ENCODE measurements at regions not wholly inside any gene's neighbourhood (a gene's known extent, or its start where the extent isn't known, plus 50 kb on each side); places are given as distances from the start of the nearest gene placed in this dataset.

GRCh38 chr7:84631913-84632312 lies 437.3 kb upstream of the SEMA3A start:
- H3K27me3 ChIP-seq (ENCODE audit: control insufficient read depth, insufficient read depth, low read length): no peaks in the 10 kb centered on the region
- H3K27ac ChIP-seq (ENCODE audit: low read depth in 2 of 2, low read length in 2 of 2): no peak overlapping the region
- H3K9me3 ChIP-seq (ENCODE audit: control insufficient read depth in 2 of 3, insufficient read depth in 1 of 3, low read length in 3 of 3): peaks cover 0 to 2% (median 0%) of the 10 kb centered on the region in 3 donors
- intact Hi-C loops (cut with DNase I): no loop called here
- no peaks in the 10 kb centered on the region for H3K4me1 ChIP-seq (ENCODE audit: control insufficient read depth in 2 of 3, insufficient read depth in 2 of 3, low read depth in 1 of 3, low read length in 3 of 3)
- TF ChIP-seq CTCF (IDR thresholded peaks at IDR 0.05; ENCODE audit: borderline replicate concordance, extremely low read depth, insufficient read depth): no peak
- DNase-seq: no peak
- no peaks in the 10 kb centered on the region for H3K36me3 ChIP-seq (ENCODE audit: control insufficient read depth in 2 of 3, insufficient read depth in 3 of 3, low read length in 3 of 3)
- H3K4me3 ChIP-seq (ENCODE audit: low read length in 3 of 3): no peak overlapping the region
- no peak for FAIRE-seq
- no peak overlapping the region for H3K9ac ChIP-seq (ENCODE audit: low read length in 3 of 3)

GRCh38 chr7:84629640-84630318 lies 435.2 kb upstream of the SEMA3A start:
- Histone ChIP-seq H3K9ac (ENCODE audit: low read length in 3 of 3) (no peak overlapping the region), H3K27me3 (ENCODE audit: control insufficient read depth, insufficient read depth, low read length) (no peaks in the 10 kb centered on the region), H3K36me3 (ENCODE audit: control insufficient read depth in 2 of 3, insufficient read depth in 3 of 3, low read length in 3 of 3) (no peaks in the 10 kb centered on the region), H3K4me1 (ENCODE audit: control insufficient read depth in 2 of 3, insufficient read depth in 2 of 3, low read depth in 1 of 3, low read length in 3 of 3) (no peaks in the 10 kb centered on the region), H3K9me3 (ENCODE audit: control insufficient read depth in 2 of 3, insufficient read depth in 1 of 3, low read length in 3 of 3) (peaks cover 0 to 2% (median 0%) of the 10 kb centered on the region in 3 donors), H3K27ac (ENCODE audit: low read depth in 2 of 2, low read length in 2 of 2) (no peak overlapping the region), H3K4me3 (ENCODE audit: low read length in 3 of 3) (no peak overlapping the region)
- no peak for TF ChIP-seq CTCF (IDR thresholded peaks at IDR 0.05; ENCODE audit: borderline replicate concordance, extremely low read depth, insufficient read depth)
- FAIRE-seq (peak; percentile 77), DNase-seq (no peak)
- intact Hi-C loops (cut with DNase I): no loop called here

- no peaks in the 10 kb centered on the region for H3K4me1 ChIP-seq (ENCODE audit: control insufficient read depth in 2 of 3, insufficient read depth in 2 of 3, low read depth in 1 of 3, low read length in 3 of 3)
- no peak overlapping the region for H3K9ac ChIP-seq (ENCODE audit: low read length in 3 of 3)
- H3K27ac ChIP-seq (ENCODE audit: low read depth in 2 of 2, low read length in 2 of 2): no peak overlapping the region
- FAIRE-seq (no peak), DNase-seq (no peak)
- H3K9me3 ChIP-seq (ENCODE audit: control insufficient read depth in 2 of 3, insufficient read depth in 1 of 3, low read length in 3 of 3): peaks cover 0 to 2% (median 0%) of the 10 kb centered on the region in 3 donors
- no peaks in the 10 kb centered on the region for H3K36me3 ChIP-seq (ENCODE audit: control insufficient read depth in 2 of 3, insufficient read depth in 3 of 3, low read length in 3 of 3)
- no peaks in the 10 kb centered on the region for H3K27me3 ChIP-seq (ENCODE audit: control insufficient read depth, insufficient read depth, low read length)
- no peak for TF ChIP-seq CTCF (IDR thresholded peaks at IDR 0.05; ENCODE audit: borderline replicate concordance, extremely low read depth, insufficient read depth)
- H3K4me3 ChIP-seq (ENCODE audit: low read length in 3 of 3): no peak overlapping the region
- intact Hi-C loops (cut with DNase I): no loop called here
Measured at GRCh38 chr7:84629216-84629615, 434.6 kb upstream of the SEMA3A start.

GRCh38 chr7:84627250-84627649 lies 432.7 kb upstream of the SEMA3A start:
- DNase-seq (no peak), FAIRE-seq (no peak)
- Histone ChIP-seq H3K27ac (ENCODE audit: low read depth in 2 of 2, low read length in 2 of 2) (no peak overlapping the region), H3K9ac (ENCODE audit: low read length in 3 of 3) (no peak overlapping the region), H3K9me3 (ENCODE audit: control insufficient read depth in 2 of 3, insufficient read depth in 1 of 3, low read length in 3 of 3) (peaks cover 0 to 2% (median 0%) of the 10 kb centered on the region in 3 donors), H3K4me3 (ENCODE audit: low read length in 3 of 3) (no peak overlapping the region), H3K4me1 (ENCODE audit: control insufficient read depth in 2 of 3, insufficient read depth in 2 of 3, low read depth in 1 of 3, low read length in 3 of 3) (no peaks in the 10 kb centered on the region), H3K27me3 (ENCODE audit: control insufficient read depth, insufficient read depth, low read length) (no peaks in the 10 kb centered on the region), H3K36me3 (ENCODE audit: control insufficient read depth in 2 of 3, insufficient read depth in 3 of 3, low read length in 3 of 3) (no peaks in the 10 kb centered on the region)
- intact Hi-C loops (cut with DNase I): no loop called here
- no peak for TF ChIP-seq CTCF (IDR thresholded peaks at IDR 0.05; ENCODE audit: borderline replicate concordance, extremely low read depth, insufficient read depth)

All from kidney (tissue), 13 donors.